ENCODE measurements at regions not wholly inside any gene's neighbourhood (a gene's known extent, or its start where the extent isn't known, plus 50 kb on each side); places are given as distances from the start of the nearest gene placed in this dataset.

- TF ChIP-seq ZNF280D (tag by site-specific recombination; IDR thresholded peaks at IDR 0.05): no peak
- no peak for TF ChIP-seq ZNF184 (tag by site-specific recombination; IDR thresholded peaks at IDR 0.05)
- no peak for TF ChIP-seq ZFP3 (tag by site-specific recombination; IDR thresholded peaks at IDR 0.05; ENCODE audit: low read depth)
- no peak for TF ChIP-seq ZNF423 (tag by site-specific recombination; IDR thresholded peaks at IDR 0.05)
Observed at GRCh38 chr16:19967561-19967960, 82.9 kb upstream of the GPRC5B start (continued).

GRCh38 chr16:19963301-19963700 is 78.7 kb upstream of the GPRC5B start:
- ChIA-PET POLR2A (no interaction called here), CTCF (interaction anchor here (0.6 kb wide), 1 partner anchor 10 kb away, joined by 3 read pairs; no protein-coding TSS in a partner anchor)
- Histone ChIP-seq H3K27ac (ENCODE audit: extremely low read depth, low read depth, low read length) (no peak overlapping the region), H3K4me3 (ENCODE audit: low read depth, low read length) (no peak overlapping the region), H3K4me1 (ENCODE audit: control insufficient read depth, insufficient read depth, low read length) (no peaks in the 10 kb centered on the region), H3K36me3 (ENCODE audit: control insufficient read depth in 2 of 2, insufficient read depth in 1 of 2, low read length in 2 of 2) (no peaks in the 10 kb centered on the region), H3K9me3 (ENCODE audit: control insufficient read depth, insufficient read depth, low read depth, low read length) (no peaks in the 10 kb centered on the region)
- TF ChIP-seq ZNF571 (tag by site-specific recombination; IDR thresholded peaks at IDR 0.05): no peak
- TF ChIP-seq ZNF561 (tag by site-specific recombination; IDR thresholded peaks at IDR 0.05; ENCODE audit: borderline replicate concordance): no peak
- TF ChIP-seq ZNF830 (tag by site-specific recombination; IDR thresholded peaks at IDR 0.05; ENCODE audit: low read depth): no peak

GRCh38 chr16:19960183-19960582 is 75.5 kb upstream of the GPRC5B start:
- Histone ChIP-seq H3K4me3 (ENCODE audit: low read depth, low read length) (no peak overlapping the region), H3K4me1 (ENCODE audit: control insufficient read depth, insufficient read depth, low read length) (no peaks in the 10 kb centered on the region)

GRCh38 chr16:19959736-19960135 is 75.1 kb upstream of the GPRC5B start:
- H3K4me3 ChIP-seq (ENCODE audit: low read depth, low read length): no peak overlapping the region
- CTCF ChIA-PET: interaction anchor here (0.9 kb wide), 1 partner anchor 21 kb away, joined by 3 read pairs; no protein-coding TSS in a partner anchor
- POLR2A ChIA-PET: no interaction called here
- H3K4me1 ChIP-seq (ENCODE audit: control insufficient read depth, insufficient read depth, low read length): no peaks in the 10 kb centered on the region
- TF ChIP-seq SCRT2 (tag by site-specific recombination; IDR thresholded peaks at IDR 0.05) (peak; percentile 59; the same call in 1 of the 2 replicates), ZBTB17 (tag by site-specific recombination; IDR thresholded peaks at IDR 0.05) (peak; percentile 92), PRDM10 (tag by site-specific recombination; IDR thresholded peaks at IDR 0.05) (peak; percentile 48), ZEB2 (tag by site-specific recombination; IDR thresholded peaks at IDR 0.05) (no peak), ZNF169 (tag by site-specific recombination; IDR thresholded peaks at IDR 0.05) (no peak), ZBTB20 (tag by site-specific recombination; IDR thresholded peaks at IDR 0.05) (peak; percentile 26; the same call in 1 of the 2 replicates)
- H3K27ac ChIP-seq (ENCODE audit: extremely low read depth, low read depth, low read length): no peak overlapping the region
- no peaks in the 10 kb centered on the region for H3K9me3 ChIP-seq (ENCODE audit: control insufficient read depth, insufficient read depth, low read depth, low read length)
- H3K36me3 ChIP-seq (ENCODE audit: control insufficient read depth in 2 of 2, insufficient read depth in 1 of 2, low read length in 2 of 2): no peaks in the 10 kb centered on the region

More at GRCh38 chr16:19960183-19960582, 75.5 kb upstream of the GPRC5B start:
- TF ChIP-seq GLI4 (tag by site-specific recombination; IDR thresholded peaks at IDR 0.05) (no peak), ZNF645 (tag by site-specific recombination; IDR thresholded peaks at IDR 0.05) (no peak), ZNF10 (tag by site-specific recombination; IDR thresholded peaks at IDR 0.05) (no peak), YY1 (tag by site-specific recombination; IDR thresholded peaks at IDR 0.05) (peak; percentile 55), KLF16 (tag by site-specific recombination; IDR thresholded peaks at IDR 0.05) (no peak), ZNF146 (tag by site-specific recombination; IDR thresholded peaks at IDR 0.05) (no peak), ZSCAN23 (tag by site-specific recombination; IDR thresholded peaks at IDR 0.05) (no peak), ZNF629 (tag by site-specific recombination; IDR thresholded peaks at IDR 0.05) (no peak)
- ChIA-PET CTCF (interaction anchor here (0.9 kb wide), 1 partner anchor 21 kb away, joined by 3 read pairs; no protein-coding TSS in a partner anchor), POLR2A (no interaction called here)
- H3K27ac ChIP-seq (ENCODE audit: extremely low read depth, low read depth, low read length): no peak overlapping the region
- no peaks in the 10 kb centered on the region for H3K36me3 ChIP-seq (ENCODE audit: control insufficient read depth in 2 of 2, insufficient read depth in 1 of 2, low read length in 2 of 2)
- no peaks in the 10 kb centered on the region for H3K9me3 ChIP-seq (ENCODE audit: control insufficient read depth, insufficient read depth, low read depth, low read length)

All from HEK293 (cell line).